ENCODE measurements at regions not wholly inside any gene's neighbourhood (a gene's known extent, or its start where the extent isn't known, plus 50 kb on each side); places are given as distances from the start of the nearest gene placed in this dataset.

GRCh38 chr9:107954312-107954711, 464.7 kb upstream of the KLF4 start:
- in situ Hi-C loops (cut with HindIII; ENCODE audit: low sequenced_read_pairs): no loop called here

GRCh38 chr9:107953556-107954125, 464.1 kb upstream of the KLF4 start:
- in situ Hi-C loops (cut with HindIII; ENCODE audit: low sequenced_read_pairs): no loop called here

GRCh38 chr9:107952773-107953172, 463.2 kb upstream of the KLF4 start:
- in situ Hi-C loops (cut with HindIII; ENCODE audit: low sequenced_read_pairs): no loop called here

- in situ Hi-C loops (cut with HindIII; ENCODE audit: low sequenced_read_pairs): no loop called here
Measured at GRCh38 chr9:107951511-107951910, 461.9 kb upstream of the KLF4 start.

GRCh38 chr9:107949061-107949460, 459.5 kb upstream of the KLF4 start:
- in situ Hi-C loops (cut with HindIII; ENCODE audit: low sequenced_read_pairs): no loop called here

GRCh38 chr9:107948601-107949000, 459.0 kb upstream of the KLF4 start:
- in situ Hi-C loops (cut with HindIII; ENCODE audit: low sequenced_read_pairs): no loop called here

GRCh38 chr9:107948086-107948485, 458.5 kb upstream of the KLF4 start:
- in situ Hi-C loops (cut with HindIII; ENCODE audit: low sequenced_read_pairs): no loop called here

- in situ Hi-C loops (cut with HindIII; ENCODE audit: low sequenced_read_pairs): no loop called here
Measured at GRCh38 chr9:107946364-107947141, 457.0 kb upstream of the KLF4 start.

GRCh38 chr9:107945961-107946360, 456.4 kb upstream of the KLF4 start:
- in situ Hi-C loops (cut with HindIII; ENCODE audit: low sequenced_read_pairs): no loop called here

- in situ Hi-C loops (cut with HindIII; ENCODE audit: low sequenced_read_pairs): no loop called here
Measured at GRCh38 chr9:107945493-107945892, 455.9 kb upstream of the KLF4 start.

- in situ Hi-C loops (cut with HindIII; ENCODE audit: low sequenced_read_pairs): no loop called here
Measured at GRCh38 chr9:107944387-107944786, 454.8 kb upstream of the KLF4 start.

- in situ Hi-C loops (cut with HindIII; ENCODE audit: low sequenced_read_pairs): no loop called here
Measured at GRCh38 chr9:107943901-107944300, 454.3 kb upstream of the KLF4 start.

GRCh38 chr9:107942856-107943255, 453.3 kb upstream of the KLF4 start:
- in situ Hi-C loops (cut with HindIII; ENCODE audit: low sequenced_read_pairs): no loop called here

- in situ Hi-C loops (cut with HindIII; ENCODE audit: low sequenced_read_pairs): no loop called here
Measured at GRCh38 chr9:107942291-107942690, 452.7 kb upstream of the KLF4 start.

GRCh38 chr9:107940616-107941595, 451.3 kb upstream of the KLF4 start:
- in situ Hi-C loops (cut with HindIII; ENCODE audit: low sequenced_read_pairs): no loop called here

GRCh38 chr9:107938801-107939386, 449.3 kb upstream of the KLF4 start:
- in situ Hi-C loops (cut with HindIII; ENCODE audit: low sequenced_read_pairs): no loop called here

- in situ Hi-C loops (cut with HindIII; ENCODE audit: low sequenced_read_pairs): no loop called here
Measured at GRCh38 chr9:107935931-107936330, 446.4 kb upstream of the KLF4 start.

- in situ Hi-C loops (cut with HindIII; ENCODE audit: low sequenced_read_pairs): no loop called here
Measured at GRCh38 chr9:107933516-107933915, 443.9 kb upstream of the KLF4 start.

GRCh38 chr9:107933097-107933496, 443.5 kb upstream of the KLF4 start:
- in situ Hi-C loops (cut with HindIII; ENCODE audit: low sequenced_read_pairs): no loop called here

- in situ Hi-C loops (cut with HindIII; ENCODE audit: low sequenced_read_pairs): no loop called here
Measured at GRCh38 chr9:107932601-107933000, 443.0 kb upstream of the KLF4 start.

GRCh38 chr9:107932046-107932445, 442.5 kb upstream of the KLF4 start:
- in situ Hi-C loops (cut with HindIII; ENCODE audit: low sequenced_read_pairs): no loop called here

Measured in endothelial cell of hepatic sinusoid (primary cell).